HG03520 (cell line): ENCODE measurements at regions not wholly inside any gene's neighbourhood (a gene's known extent, or its start where the extent isn't known, plus 50 kb on each side); places are given as distances from the start of the nearest gene placed in this dataset.

Experiments used
- ATAC-seq: cut with Tn5 transposase; IDR thresholded peaks from one replicate; pipeline ENCODE4 v1.9.1; 2021; ENCODE audit warnings: mild to moderate bottlenecking, moderate library complexity; ENCODE audit not compliant: unreplicated experiment

GRCh38 chr1:58154256-58154655 is 392.3 kb downstream of the OMA1 start:
- ATAC-seq, result no peak

GRCh38 chr1:58152697-58153096 is 393.8 kb downstream of the OMA1 start:
- ATAC-seq, result no peak

DNA sequence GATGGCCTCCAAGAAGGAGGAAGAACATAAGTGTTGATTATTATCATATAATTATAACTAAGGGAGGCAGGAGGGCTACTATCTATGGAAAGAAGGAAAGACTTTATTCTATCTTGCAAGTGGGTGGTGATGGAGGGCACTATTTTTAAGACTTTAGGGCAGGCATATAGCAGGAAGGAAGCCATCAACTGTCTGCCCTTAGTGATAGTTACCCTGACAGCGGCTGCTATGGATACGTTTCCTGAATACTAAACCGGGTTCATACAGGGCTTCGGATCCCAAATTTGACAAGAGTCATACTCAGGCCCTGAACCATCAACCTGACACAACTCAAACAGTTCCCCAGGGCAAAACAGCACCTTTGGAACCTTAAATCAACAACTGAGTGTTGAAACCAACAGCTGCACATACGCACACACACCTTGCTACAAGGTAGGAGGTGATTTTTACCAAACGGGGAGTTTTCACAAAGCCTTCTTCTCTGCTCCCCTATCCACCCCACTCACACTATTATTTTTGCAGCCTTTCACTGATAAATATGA is 397.2 kb downstream of the OMA1 start:
- no peak for ATAC-seq

GRCh38 chr1:58144698-58145270 is 401.7 kb downstream of the OMA1 start:
- ATAC-seq, result no peak

GRCh38 chr1:58143972-58144697 is 402.4 kb downstream of the OMA1 start:
- ATAC-seq, result no peak

- ATAC-seq, result no peak
Measured at GRCh38 chr1:58136387-58136786, 410.1 kb downstream of the OMA1 start.

- no peak for ATAC-seq
Measured at GRCh38 chr1:58135821-58136321, 410.7 kb downstream of the OMA1 start.

- no peak for ATAC-seq
Measured at GRCh38 chr1:58133562-58133961, 413.0 kb downstream of the OMA1 start.

- ATAC-seq, result no peak
Measured at GRCh38 chr1:58123051-58123450, 423.5 kb downstream of the OMA1 start.

GRCh38 chr1:58119971-58120370 is 426.6 kb downstream of the OMA1 start:
- no peak for ATAC-seq

DNA sequence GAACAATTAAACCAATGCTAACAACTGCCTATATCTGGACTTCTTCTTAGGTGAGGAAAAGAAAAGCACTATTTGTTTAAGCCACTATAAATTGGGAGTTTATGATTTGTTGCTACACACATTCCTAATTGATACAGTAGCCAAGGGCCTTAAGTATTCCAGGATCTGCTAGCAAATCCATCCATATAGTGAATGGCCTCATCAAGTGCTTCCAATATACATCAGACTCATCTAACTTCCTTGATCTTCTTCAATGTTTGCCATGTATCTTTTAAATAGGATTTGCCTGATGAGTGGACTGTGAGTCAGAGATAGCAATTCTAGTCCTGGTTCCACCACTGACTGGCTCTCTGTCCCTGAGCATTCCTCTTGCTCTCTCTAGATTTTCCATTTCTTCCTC is 430.2 kb downstream of the OMA1 start:
- no peak for ATAC-seq

- no peak for ATAC-seq
Measured at GRCh38 chr1:58109646-58110200, 436.8 kb downstream of the OMA1 start.

GRCh38 chr1:58108783-58109182 is 437.7 kb downstream of the OMA1 start:
- ATAC-seq, result no peak

- no peak for ATAC-seq
Measured at GRCh38 chr1:58107943-58108342, 438.6 kb downstream of the OMA1 start.

DNA sequence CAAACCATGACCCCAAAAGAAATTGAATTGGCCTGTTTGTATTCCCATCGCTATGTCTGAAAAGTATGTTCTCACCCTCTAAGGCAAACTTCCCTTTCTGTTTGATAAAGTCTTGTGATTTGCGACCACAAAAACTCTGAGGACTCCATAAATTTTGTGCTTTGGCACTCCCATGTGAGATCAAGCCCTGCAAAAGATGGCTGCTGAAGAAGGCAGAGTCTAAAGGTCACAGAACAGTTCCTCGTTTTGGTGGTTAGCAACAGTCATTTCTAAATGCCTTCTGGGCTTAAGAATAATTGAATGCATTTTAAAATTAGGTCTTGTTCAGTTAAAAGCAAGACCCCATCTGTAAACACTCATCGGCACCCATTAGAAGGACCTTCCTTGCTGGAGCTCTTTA is 441.6 kb downstream of the OMA1 start:
- peak; percentile 70 for ATAC-seq

DNA sequence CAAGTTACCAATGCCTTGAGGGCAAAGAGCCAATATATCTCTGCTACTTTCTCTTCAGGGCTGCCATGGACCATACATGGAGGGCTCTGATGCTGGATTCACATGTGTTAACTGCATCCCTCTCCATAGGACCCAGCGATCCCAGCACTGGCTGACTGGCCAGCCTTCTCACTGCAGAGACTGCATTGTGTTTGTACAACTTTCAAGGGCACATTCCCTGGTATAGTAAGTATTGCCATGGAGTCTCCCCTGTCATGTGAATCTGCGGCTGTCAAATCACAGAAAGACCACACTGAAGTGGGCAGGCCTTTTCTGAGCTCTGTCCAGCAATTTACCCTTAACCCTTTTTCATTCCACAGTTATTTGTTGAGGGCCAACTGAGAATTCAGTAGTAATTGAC is 449.8 kb downstream of the OMA1 start:
- ATAC-seq, result no peak

DNA sequence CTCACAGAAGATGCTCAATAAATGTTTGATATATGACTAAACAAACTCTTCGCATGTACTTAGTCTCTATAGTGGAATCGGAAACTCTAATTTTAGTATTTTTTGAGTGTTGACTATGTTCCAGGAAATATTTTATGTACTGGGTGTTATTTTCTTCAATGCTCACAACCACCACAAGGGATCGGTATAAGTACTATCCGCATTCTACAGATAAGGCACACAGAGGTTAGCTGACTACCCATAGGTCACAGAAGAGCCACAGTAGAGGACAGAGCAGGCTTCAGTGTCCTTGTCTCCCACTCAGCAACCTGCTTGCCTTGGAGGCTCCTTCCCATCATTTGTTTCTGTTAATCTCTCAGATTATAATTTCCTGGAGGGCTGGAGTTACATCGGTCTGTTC is 451.3 kb downstream of the OMA1 start:
- ATAC-seq, result no peak

DNA sequence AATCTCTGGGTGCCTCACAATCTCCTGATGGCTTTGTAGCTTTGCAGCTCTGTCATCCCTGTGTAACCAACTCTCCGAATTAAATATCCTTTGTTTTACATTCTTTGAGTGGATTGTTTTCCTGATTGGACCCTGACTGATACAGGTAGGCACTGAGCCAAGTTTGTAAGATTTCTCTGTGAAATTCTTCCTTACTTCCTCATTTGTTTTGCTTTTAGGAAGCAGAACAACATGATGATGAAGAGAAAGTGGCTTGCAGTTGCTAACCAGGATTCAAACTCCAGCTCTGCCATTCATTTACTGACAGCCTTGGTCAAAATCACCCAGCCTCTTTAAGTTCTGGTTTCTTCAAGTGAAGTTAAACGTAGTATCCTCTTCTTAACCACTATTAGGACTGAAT is 452.3 kb downstream of the OMA1 start:
- ATAC-seq, result no peak

DNA sequence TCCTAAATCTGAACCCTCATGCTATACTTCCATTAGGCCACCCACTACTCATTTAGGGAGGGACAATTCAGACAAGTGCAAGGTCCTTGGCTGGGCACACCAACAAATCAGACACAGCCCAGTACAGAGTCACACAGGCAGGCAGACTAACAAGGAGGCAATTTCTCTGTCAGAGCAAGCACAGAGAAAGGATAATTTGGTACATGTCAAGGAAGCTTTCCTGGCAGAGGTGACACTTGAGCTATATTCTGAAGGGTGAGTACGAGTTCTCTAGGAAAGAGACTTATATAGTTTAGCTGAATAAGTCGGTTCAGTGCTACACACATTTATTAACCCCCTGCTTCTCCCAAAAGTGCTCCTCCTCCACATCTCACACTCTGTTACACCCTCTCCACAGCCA is 455.9 kb downstream of the OMA1 start:
- no peak for ATAC-seq

DNA sequence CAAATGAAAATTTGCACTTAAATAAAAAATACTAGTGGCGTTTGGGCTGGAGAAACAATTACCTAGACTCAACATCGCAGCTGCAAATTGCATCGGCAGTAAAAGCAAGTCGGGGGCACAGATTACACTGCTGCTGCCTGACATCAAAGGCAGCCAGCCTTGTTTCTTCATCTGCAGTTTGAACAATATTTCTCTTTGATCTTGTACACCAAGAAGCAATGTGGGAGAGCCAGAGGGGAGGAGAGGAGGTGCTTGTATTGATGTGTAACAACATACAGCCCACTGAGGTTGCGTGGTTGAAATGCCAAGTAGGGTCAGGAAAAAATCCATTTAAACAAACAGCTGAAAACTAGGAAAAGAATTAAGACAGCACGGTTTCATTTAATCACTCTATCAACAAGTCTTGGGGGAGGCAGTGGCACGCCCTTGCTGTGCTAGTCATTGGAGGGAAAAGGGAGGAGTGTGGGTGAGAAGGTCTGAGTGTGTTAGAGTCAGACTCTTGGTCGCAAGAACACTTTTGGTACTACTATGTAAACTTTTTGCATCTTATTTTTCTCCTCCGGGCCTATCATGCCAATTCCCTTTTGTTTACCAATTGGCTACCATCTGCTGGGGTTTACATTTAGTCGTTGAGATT is 456.5 kb downstream of the OMA1 start:
- ATAC-seq, result no peak

DNA sequence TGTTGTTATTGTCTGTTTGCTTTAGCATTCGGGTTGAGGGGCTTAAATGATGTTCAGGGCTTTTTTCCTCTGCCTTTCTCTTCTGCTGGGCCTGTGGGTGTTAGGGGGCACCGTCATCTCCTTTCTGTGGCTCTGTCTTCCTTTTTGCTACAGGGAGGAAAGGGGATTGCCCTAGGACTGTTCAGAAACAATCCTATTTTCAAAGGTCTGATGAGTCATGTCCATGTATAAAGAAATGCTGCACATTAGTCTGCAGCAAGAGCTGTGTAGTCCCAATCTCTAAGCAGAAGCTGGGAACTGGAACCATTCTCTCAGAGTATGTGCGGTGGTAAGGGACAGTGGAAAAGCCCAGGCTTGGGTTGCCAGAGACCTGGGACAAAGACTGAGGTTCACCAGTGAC is 462.3 kb downstream of the OMA1 start:
- no peak for ATAC-seq

DNA sequence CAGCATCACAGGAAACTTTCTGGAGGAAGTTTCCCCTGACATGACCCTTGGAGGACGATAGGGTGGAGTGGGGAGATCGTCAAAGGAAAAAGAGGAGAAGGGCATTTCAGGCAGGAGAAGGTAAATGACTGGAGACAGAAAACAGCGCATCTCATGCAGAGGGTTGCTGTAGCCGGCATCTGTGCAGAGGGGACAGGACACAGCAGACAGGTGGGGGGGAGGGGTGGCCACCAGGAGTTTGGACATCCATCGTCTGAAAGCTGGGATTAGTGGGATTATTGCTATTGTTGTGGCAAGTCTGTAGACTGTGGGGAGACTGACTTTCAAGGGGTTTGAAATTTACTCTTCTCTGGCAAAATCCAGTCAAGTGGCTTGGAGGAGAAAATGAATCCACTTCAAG is 463.9 kb downstream of the OMA1 start:
- ATAC-seq, result no peak
